Fibroblast of villous mesenchyme (primary cell): ENCODE measurements at regions not wholly inside any gene's neighbourhood (a gene's known extent, or its start where the extent isn't known, plus 50 kb on each side); places are given as distances from the start of the nearest gene placed in this dataset.

ENCODE experiments used
- DNase-seq: peaks from one replicate; pipeline ENCODE4 v3.0.0-alpha.2; 2010; ENCODE audit warnings: low read depth
- H3K4me3 ChIP-seq: 2 replicates; pipeline ENCODE4 v1.5.1; 2011; ENCODE audit warnings: low read depth, mild to moderate bottlenecking, low read length
- TF ChIP-seq, protein P1 (sequence below): IDR thresholded peaks from 2 replicates; pipeline ENCODE4 v1.5.1; 2012; ENCODE audit warnings: low read depth, mild to moderate bottlenecking, low read length; ENCODE audit not compliant: insufficient read depth

- no peak overlapping the region for H3K4me3 ChIP-seq
- DNase-seq, result no peak
- TF ChIP-seq, protein P1, sequence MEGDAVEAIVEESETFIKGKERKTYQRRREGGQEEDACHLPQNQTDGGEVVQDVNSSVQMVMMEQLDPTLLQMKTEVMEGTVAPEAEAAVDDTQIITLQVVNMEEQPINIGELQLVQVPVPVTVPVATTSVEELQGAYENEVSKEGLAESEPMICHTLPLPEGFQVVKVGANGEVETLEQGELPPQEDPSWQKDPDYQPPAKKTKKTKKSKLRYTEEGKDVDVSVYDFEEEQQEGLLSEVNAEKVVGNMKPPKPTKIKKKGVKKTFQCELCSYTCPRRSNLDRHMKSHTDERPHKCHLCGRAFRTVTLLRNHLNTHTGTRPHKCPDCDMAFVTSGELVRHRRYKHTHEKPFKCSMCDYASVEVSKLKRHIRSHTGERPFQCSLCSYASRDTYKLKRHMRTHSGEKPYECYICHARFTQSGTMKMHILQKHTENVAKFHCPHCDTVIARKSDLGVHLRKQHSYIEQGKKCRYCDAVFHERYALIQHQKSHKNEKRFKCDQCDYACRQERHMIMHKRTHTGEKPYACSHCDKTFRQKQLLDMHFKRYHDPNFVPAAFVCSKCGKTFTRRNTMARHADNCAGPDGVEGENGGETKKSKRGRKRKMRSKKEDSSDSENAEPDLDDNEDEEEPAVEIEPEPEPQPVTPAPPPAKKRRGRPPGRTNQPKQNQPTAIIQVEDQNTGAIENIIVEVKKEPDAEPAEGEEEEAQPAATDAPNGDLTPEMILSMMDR, result no peak
Observed at GRCh38 chrX:40298069-40298468, 200.3 kb upstream of the BCOR start.

GRCh38 chrX:40291553-40291952, 193.8 kb upstream of the BCOR start:
- H3K4me3 ChIP-seq, result no peak overlapping the region
- TF ChIP-seq, protein P1, result no peak
- no peak for DNase-seq

DNA sequence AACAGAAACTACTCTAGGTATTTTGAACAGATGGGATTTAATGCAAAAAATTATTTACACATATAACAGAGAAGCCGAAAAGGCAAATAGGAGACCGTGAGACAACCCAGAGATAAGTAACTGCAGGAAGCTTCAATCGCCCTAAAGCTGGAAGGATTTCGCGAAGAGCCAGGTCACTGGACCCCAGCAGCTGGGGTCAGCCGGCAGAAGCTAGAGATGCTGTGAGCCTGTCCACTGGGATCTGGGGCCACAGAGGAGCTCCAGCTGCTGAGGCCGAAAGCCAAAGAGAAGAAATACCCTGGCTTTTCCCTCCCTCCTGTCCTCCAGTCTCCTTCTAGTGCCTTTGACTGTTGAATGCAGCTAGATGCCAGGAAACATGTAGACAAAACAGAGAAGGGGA, 192.8 kb upstream of the BCOR start:
- no peak for DNase-seq
- no peak overlapping the region for H3K4me3 ChIP-seq
- TF ChIP-seq, protein P1, result no peak

- H3K4me3 ChIP-seq, result no peak overlapping the region
- DNase-seq, result no peak
- TF ChIP-seq, protein P1, result no peak
Observed at GRCh38 chrX:40285876-40286275, 188.1 kb upstream of the BCOR start.

GRCh38 chrX:40284852-40285251, 187.1 kb upstream of the BCOR start:
- no peak for DNase-seq
- TF ChIP-seq, protein P1, result no peak
- no peak overlapping the region for H3K4me3 ChIP-seq

DNA sequence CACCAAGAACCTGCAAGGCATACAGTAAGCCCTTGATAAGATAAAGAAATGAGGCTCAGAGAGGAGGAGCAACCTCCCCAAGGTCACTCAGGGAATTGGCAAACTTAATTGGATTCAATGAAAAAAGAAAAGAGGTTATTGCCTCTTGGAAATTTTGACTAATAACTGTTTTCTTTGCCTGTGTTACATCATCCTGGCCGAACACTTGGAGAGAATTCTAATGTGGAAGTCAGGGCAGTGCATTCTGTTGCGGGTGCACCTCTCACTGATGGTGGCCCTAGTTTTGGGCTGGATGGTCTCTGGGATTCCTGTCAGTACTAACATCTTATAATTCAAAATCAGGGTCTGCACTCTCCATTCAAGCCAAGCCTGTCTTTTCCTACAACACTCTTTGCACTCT, 186.2 kb upstream of the BCOR start:
- no peak overlapping the region for H3K4me3 ChIP-seq
- TF ChIP-seq, protein P1, result no peak
- no peak for DNase-seq

GRCh38 chrX:40282946-40283660, 185.3 kb upstream of the BCOR start:
- TF ChIP-seq, protein P1, result no peak
- no peak for DNase-seq
- no peak overlapping the region for H3K4me3 ChIP-seq
